Heart left ventricle (tissue), 13 donors: ENCODE measurements at regions not wholly inside any gene's neighbourhood (a gene's known extent, or its start where the extent isn't known, plus 50 kb on each side); places are given as distances from the start of the nearest gene placed in this dataset.

ENCODE experiments used
- POLR2A ChIP-seq, 2 donors: fragments of 450-650 bp; IDR thresholded peaks; one replicate each; pipeline ENCODE4 v1.6.1; 2017; ENCODE audit warnings: antibody characterized with exemption in 2 of 2, mild to moderate bottlenecking in 2 of 2, moderate library complexity in 2 of 2
- TF ChIP-seq, protein P1 (sequence below), 12 donors: fragments of 200-600 bp; sonication (generic) in 4 of 12; IDR thresholded peaks; one replicate each; pipeline versions ENCODE4 v1.5.0 to v1.8.0; 2018 to 2022; ENCODE audit warnings: antibody characterized with exemption in 12 of 12, mild to moderate bottlenecking in 5 of 12
- donor health status: ischemic (EF 13 %, LVEDD 7.1; RV severe dilation, severe dysfunction).
- donor health status: DM: no; HTN: yes; CAD: no.
- donor health status: DM: no; HTN: no; CAD: no.
- donor health status: ischemic (EF 25% LVEDD 6.9; RV normal size, moderate dysfunction).
- donor health status: ischemic (EF 25% LVEDD 5.7; RV mildly dilated, moderate dysfunction).
- donor health status: ischemic (EF 35%, LVEDD 5.7; RV mildly dilated, moderate dysfunction).
- donor health status: nonischemic (EF 11% LVEDD 7.7; RV severe dilation, severe dysfunction).
- donor health status: DM: yes; HTN: yes; CAD: no.
- donor health status: PGD.
- donor health status: ischemic (EF 29% LVEDD 5.4; RV normal size, mild dysfunction).
- donor health status: nonischemic (EF 23%, LVEDD 6.1; RV moderate dilation, normal function).

DNA sequence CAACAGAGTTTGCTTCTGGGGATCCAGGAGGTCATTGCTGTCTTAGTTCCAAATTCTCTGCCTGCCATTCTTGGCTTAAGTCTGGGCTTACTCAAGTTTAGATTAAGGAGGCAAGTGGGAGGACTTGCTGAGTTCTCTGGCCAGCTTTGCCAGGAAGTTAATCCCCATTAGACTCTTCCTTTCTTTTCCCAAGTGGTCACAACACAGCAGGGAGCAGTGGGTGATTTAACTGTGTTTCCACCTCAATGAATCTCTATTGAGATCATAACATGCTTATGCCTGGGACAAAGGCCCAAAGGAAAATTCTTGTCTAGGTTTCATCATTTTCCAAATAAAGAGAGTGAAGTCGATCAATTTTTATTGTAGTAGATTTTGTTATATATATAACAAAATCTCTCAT is 1159.6 kb downstream of the SORCS3 start:
- TF ChIP-seq POLR2A (IDR thresholded peaks at IDR 0.05), result no peak
- TF ChIP-seq, protein P1, sequence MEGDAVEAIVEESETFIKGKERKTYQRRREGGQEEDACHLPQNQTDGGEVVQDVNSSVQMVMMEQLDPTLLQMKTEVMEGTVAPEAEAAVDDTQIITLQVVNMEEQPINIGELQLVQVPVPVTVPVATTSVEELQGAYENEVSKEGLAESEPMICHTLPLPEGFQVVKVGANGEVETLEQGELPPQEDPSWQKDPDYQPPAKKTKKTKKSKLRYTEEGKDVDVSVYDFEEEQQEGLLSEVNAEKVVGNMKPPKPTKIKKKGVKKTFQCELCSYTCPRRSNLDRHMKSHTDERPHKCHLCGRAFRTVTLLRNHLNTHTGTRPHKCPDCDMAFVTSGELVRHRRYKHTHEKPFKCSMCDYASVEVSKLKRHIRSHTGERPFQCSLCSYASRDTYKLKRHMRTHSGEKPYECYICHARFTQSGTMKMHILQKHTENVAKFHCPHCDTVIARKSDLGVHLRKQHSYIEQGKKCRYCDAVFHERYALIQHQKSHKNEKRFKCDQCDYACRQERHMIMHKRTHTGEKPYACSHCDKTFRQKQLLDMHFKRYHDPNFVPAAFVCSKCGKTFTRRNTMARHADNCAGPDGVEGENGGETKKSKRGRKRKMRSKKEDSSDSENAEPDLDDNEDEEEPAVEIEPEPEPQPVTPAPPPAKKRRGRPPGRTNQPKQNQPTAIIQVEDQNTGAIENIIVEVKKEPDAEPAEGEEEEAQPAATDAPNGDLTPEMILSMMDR (IDR thresholded peaks at IDR 0.05), result no peak
